Mucosa of rectum (tissue), 2 donors: ENCODE measurements at regions not wholly inside any gene's neighbourhood (a gene's known extent, or its start where the extent isn't known, plus 50 kb on each side); places are given as distances from the start of the nearest gene placed in this dataset.
"Not testable (repeated sequence)": the region's sequence is repeated elsewhere in the genome, so short reads cannot be mapped to it uniquely, and the experiment has no call there.

Experiments used
- H3K27ac ChIP-seq, 2 donors: one replicate each; pipeline ENCODE4 v1.7.0; 2013; ENCODE audit warnings: inconsistent platforms in 2 of 2, low read depth in 2 of 2, low read length in 2 of 2
- H3K27me3 ChIP-seq, 2 donors: one replicate each; pipeline ENCODE4 v1.7.0; 2013; ENCODE audit warnings: low read length in 2 of 2; ENCODE audit not compliant: control insufficient read depth in 2 of 2, insufficient read depth in 2 of 2
- H3K36me3 ChIP-seq, 2 donors: one replicate each; pipeline ENCODE4 v1.7.0; 2013; ENCODE audit warnings: low read length in 2 of 2; ENCODE audit not compliant: control insufficient read depth in 2 of 2, insufficient read depth in 2 of 2
- H3K4me1 ChIP-seq, 2 donors: one replicate each; pipeline ENCODE4 v1.7.0; 2013; ENCODE audit warnings: low read length in 2 of 2, mild to moderate bottlenecking in 1 of 2; ENCODE audit not compliant: control insufficient read depth in 2 of 2, insufficient read depth in 2 of 2
- H3K4me3 ChIP-seq, 2 donors: one replicate each; pipeline ENCODE4 v1.7.0; 2013; ENCODE audit warnings: low read length in 2 of 2
- H3K9ac ChIP-seq, 2 donors: one replicate each; pipeline ENCODE4 v1.7.0; 2013; ENCODE audit warnings: low read length in 2 of 2, low read depth in 1 of 2, mild to moderate bottlenecking in 1 of 2
- H3K9me3 ChIP-seq, 2 donors: one replicate each; pipeline ENCODE4 v1.7.0; 2013; ENCODE audit warnings: low read length in 2 of 2; ENCODE audit not compliant: control insufficient read depth in 2 of 2
- donor health status: healthy.
- donor health status: Normal muscosa, but diverticular disease.

DNA sequence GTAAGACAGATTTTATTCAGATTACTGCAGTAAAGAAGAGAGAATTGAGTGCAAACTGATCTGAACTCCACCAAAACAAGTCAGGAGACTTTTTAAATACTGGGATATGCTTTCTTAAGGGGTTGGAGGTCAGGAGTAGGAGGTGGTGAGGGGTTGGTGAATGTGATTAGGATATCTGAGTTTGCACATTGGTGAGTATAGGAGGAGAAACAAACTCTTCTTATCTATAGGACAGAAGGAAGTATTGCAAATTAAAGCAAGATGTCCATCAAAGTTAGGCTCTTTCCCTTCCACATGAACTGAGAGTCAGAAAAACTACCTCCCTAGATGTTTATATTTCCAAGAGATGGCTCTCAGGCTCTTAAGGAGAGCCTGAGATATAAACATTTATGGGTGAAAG lies 114.6 kb upstream of the HTR1E start:
- Histone ChIP-seq H3K27me3 (no peaks in the 10 kb centered on the region), H3K9ac (no peak overlapping the region), H3K27ac (no peak overlapping the region), H3K4me1 (no peaks in the 10 kb centered on the region), H3K4me3 (no peak overlapping the region), H3K9me3 (no peaks in the 10 kb centered on the region), H3K36me3 (no peaks in the 10 kb centered on the region)

DNA sequence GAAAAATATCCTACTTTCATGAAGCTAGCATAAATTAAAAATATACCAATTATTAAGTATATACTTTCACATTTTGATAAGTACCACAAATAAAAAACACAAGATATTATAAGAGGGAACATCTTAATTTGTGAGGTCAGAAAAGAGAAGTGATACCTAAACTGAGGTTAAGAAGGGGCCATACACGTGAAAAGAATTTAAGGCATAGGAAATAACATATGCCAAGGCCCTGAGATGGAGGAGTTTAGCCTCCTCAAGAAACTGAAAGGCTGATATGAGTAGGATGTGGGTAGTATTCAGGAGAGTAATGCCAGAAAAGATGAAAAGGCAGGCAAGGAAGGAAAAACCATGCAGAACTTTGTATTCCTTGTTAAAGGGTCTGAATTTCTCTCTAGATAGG lies 116.6 kb upstream of the HTR1E start:
- Histone ChIP-seq H3K4me1 (no peaks in the 10 kb centered on the region), H3K4me3 (no peak overlapping the region), H3K27me3 (no peaks in the 10 kb centered on the region), H3K9ac (no peak overlapping the region), H3K27ac (no peak overlapping the region), H3K36me3 (no peaks in the 10 kb centered on the region), H3K9me3 (no peaks in the 10 kb centered on the region)

DNA sequence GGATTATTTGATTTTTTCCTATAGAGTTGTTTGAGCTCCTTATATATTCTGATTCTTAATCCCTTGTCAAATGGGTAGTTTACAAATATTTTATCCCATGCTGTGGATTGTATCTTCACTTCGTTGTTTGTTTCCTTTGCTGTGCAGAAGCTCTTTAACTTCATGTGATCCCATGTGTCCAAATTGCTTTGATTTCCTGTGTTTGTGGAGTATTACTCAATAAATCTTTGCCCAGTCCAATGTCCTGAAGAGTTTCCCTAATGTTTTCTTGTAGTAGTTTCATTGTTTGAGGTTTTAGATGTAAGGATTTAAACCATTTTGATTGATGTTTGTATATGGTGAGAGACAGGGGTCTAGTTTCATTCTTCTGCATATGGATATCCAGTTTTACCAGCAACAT lies 143.7 kb upstream of the HTR1E start:
- H3K4me3 ChIP-seq = no peak overlapping the region
- H3K9me3 ChIP-seq = no peaks in the 10 kb centered on the region
- H3K9ac ChIP-seq = no peak overlapping the region
- H3K4me1 ChIP-seq = no peaks in the 10 kb centered on the region
- H3K36me3 ChIP-seq = no peaks in the 10 kb centered on the region
- no peaks in the 10 kb centered on the region for H3K27me3 ChIP-seq
- H3K27ac ChIP-seq = no peak overlapping the region

DNA sequence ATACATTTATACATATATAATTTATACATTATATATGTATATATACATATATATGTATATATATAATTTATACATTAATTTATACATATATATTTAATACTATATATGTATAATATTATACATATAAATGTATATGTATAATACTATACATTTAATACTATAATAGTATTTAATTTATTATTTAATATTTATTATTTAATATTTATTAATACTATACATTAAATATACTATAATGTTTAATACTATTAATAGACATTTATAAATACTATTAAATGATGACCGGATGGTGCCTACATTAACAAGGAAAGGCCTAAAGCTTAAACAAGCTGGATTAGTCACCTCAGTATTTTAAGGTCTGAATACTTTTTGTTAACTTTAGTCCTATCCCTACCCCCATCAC lies 145.9 kb upstream of the HTR1E start:
- Histone ChIP-seq H3K27me3 (no peaks in the 10 kb centered on the region), H3K36me3 (no peaks in the 10 kb centered on the region), H3K9me3 (no peaks in the 10 kb centered on the region), H3K4me3 (no peak overlapping the region), H3K9ac (no peak overlapping the region), H3K4me1 (no peaks in the 10 kb centered on the region), H3K27ac (no peak overlapping the region)

DNA sequence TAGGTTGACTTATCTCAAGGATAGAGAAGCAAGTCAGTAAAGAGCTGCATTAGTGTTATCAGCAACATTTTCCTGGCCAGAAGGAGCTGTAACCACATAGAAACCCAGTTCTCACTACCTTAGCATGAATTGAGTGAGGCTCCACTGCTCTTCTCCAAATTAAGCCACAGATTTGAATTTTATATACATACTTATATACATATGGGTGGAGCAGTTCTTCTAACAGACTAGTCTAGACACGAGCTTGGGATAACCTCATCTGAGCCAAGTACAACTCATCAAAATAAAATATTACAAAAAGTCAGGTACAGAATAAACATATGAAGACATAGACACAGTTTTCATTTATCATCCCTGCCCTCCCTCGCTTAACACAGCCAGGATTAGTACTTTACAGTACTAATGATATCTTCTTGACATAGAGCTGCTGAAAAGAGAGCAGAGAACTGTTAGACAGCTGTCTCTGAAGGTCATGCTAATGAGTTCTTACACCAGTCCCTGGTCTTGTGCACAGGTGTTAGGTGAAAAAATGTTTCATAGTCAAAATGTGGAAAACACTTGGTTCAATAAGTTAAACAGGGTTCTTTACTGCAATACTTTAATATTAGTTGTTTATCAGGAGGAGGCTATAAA lies 147.4 kb upstream of the HTR1E start:
- no peak overlapping the region for H3K27ac ChIP-seq
- no peaks in the 10 kb centered on the region for H3K9me3 ChIP-seq
- H3K36me3 ChIP-seq = no peaks in the 10 kb centered on the region
- H3K9ac ChIP-seq = no peak overlapping the region
- no peak overlapping the region for H3K4me3 ChIP-seq
- no peaks in the 10 kb centered on the region for H3K27me3 ChIP-seq
- no peaks in the 10 kb centered on the region for H3K4me1 ChIP-seq

- peaks cover 3 to 4% of the 10 kb centered on the region in 2 donors for H3K9me3 ChIP-seq
- H3K4me3 ChIP-seq = no peak overlapping the region
- H3K36me3 ChIP-seq = no peaks in the 10 kb centered on the region
- H3K9ac ChIP-seq = no peak overlapping the region
- H3K27me3 ChIP-seq = no peaks in the 10 kb centered on the region
- no peaks in the 10 kb centered on the region for H3K4me1 ChIP-seq
- no peak overlapping the region for H3K27ac ChIP-seq
These were observed 155.0 kb upstream of the HTR1E start for GRCh38 chr6:86782328-86782727.

DNA sequence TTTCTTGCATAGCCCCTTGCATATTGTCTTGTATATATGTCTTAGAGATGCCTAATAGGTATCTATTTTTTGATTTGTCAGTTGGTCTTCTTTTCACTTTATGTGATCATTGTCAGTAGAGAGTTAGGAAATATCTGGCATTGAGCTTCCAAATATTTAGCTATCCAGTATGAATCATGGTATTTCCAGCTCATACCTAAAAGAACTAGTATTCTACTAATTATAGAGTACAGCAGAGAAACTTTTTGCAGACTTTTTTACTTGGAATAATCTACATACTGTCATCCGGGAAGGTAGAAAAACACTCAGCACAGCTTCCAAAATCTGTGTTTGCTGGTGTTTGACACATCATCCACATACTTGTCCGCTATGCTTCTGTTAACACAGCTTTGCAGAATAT lies 156.4 kb upstream of the HTR1E start:
- H3K4me1 ChIP-seq = no peaks in the 10 kb centered on the region
- H3K27ac ChIP-seq = no peak overlapping the region
- no peaks in the 10 kb centered on the region for H3K27me3 ChIP-seq
- no peak overlapping the region for H3K4me3 ChIP-seq
- H3K9ac ChIP-seq = no peak overlapping the region
- H3K9me3 ChIP-seq = peaks cover 3 to 4% of the 10 kb centered on the region in 2 donors
- no peaks in the 10 kb centered on the region for H3K36me3 ChIP-seq

DNA sequence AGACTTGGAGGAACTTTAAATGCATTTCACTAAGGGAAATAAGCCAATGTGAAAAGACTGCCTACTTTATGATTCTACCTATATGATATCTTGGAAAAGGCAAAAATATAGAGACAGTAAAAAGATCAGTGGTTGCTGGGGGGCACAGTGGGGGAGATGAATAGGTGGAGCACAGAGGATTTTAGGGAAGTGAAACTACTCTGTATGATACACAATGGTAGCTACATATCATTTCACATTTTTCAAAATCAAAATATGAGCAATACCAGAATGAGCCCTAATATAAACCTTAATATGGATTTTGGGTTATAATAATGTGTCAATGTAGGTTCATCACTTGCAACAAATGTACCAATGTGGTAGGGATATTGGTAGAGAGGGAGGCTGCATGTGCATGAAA lies 161.4 kb upstream of the HTR1E start:
- H3K4me3 ChIP-seq = no peak overlapping the region
- no peaks in the 10 kb centered on the region for H3K4me1 ChIP-seq
- H3K36me3 ChIP-seq = no peaks in the 10 kb centered on the region
- no peak overlapping the region for H3K9ac ChIP-seq
- no peaks in the 10 kb centered on the region for H3K27me3 ChIP-seq
- peaks cover 0 to 4% of the 10 kb centered on the region in 2 donors for H3K9me3 ChIP-seq
- H3K27ac ChIP-seq = no peak overlapping the region

- no peak overlapping the region for H3K27ac ChIP-seq
- no peak overlapping the region for H3K9ac ChIP-seq
- H3K4me1 ChIP-seq = no peaks in the 10 kb centered on the region
- H3K36me3 ChIP-seq = no peaks in the 10 kb centered on the region
- H3K27me3 ChIP-seq = no peaks in the 10 kb centered on the region
- no peak overlapping the region for H3K4me3 ChIP-seq
- H3K9me3 ChIP-seq = no peaks in the 10 kb centered on the region
These were observed 172.1 kb upstream of the HTR1E start for GRCh38 chr6:86765211-86765610.

- not testable (repeated sequence) for H3K27me3 ChIP-seq, H3K9ac ChIP-seq, H3K4me3 ChIP-seq, H3K9me3 ChIP-seq, H3K4me1 ChIP-seq, H3K27ac ChIP-seq, H3K36me3 ChIP-seq
These were observed 177.4 kb upstream of the HTR1E start for GRCh38 chr6:86759953-86760352.
